ENCODE measurements at regions not wholly inside any gene's neighbourhood (a gene's known extent, or its start where the extent isn't known, plus 50 kb on each side); places are given as distances from the start of the nearest gene placed in this dataset.

DNA sequence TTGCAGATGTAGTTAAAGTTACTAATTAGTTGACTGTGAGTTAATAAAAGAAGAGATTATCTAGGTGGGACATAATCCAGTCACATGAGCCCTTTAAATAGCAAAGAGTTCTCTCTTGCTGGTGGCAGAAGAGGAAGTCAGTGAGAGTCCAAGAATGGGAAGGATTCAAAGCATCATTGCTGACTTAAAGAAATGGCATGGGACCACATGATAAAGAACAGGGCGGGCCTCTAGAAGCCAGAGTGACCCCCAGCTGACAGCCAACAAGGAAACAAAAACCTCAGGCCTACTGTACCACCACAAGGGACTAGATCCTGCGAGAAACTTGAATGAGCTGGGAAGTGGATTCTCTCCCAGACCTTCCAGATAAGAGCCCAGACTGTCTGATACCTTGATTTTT, 447.2 kb upstream of the CCDC54 start:
- TF ChIP-seq POLR2A (IDR thresholded peaks at IDR 0.05): no peak
- TF ChIP-seq, protein P1, sequence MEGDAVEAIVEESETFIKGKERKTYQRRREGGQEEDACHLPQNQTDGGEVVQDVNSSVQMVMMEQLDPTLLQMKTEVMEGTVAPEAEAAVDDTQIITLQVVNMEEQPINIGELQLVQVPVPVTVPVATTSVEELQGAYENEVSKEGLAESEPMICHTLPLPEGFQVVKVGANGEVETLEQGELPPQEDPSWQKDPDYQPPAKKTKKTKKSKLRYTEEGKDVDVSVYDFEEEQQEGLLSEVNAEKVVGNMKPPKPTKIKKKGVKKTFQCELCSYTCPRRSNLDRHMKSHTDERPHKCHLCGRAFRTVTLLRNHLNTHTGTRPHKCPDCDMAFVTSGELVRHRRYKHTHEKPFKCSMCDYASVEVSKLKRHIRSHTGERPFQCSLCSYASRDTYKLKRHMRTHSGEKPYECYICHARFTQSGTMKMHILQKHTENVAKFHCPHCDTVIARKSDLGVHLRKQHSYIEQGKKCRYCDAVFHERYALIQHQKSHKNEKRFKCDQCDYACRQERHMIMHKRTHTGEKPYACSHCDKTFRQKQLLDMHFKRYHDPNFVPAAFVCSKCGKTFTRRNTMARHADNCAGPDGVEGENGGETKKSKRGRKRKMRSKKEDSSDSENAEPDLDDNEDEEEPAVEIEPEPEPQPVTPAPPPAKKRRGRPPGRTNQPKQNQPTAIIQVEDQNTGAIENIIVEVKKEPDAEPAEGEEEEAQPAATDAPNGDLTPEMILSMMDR (IDR thresholded peaks at IDR 0.05): no peak

Data from uterus (tissue), 2 donors.